ENCODE measurements at regions not wholly inside any gene's neighbourhood (a gene's known extent, or its start where the extent isn't known, plus 50 kb on each side); places are given as distances from the start of the nearest gene placed in this dataset.

DNA sequence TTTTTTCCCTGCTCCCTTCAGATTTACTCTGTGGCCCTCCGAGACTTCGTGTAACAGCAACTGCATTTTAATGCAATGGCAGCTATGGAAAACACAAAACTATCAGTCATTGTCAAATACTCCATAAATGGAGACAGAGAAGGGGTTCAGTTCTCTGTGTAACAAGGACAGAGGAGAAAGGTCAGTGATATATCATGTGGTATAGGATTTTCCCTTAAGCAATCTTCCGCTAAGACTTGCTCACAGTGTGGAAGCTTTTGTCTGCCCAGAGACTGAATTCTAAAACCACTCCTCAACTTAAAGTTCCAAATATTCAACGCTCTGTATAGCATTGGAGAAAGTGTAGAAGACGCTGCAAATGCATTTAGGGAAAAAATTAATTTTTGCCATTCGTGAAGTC, 111.3 kb upstream of the EDNRB start:
- Mint-ChIP-seq H3K4me1 (no peaks in the 10 kb centered on the region), H3K9me3 (ENCODE audit: insufficient read depth) (no peaks in the 10 kb centered on the region), H3K27me3 (peaks cover 14% of the 10 kb centered on the region), H3K4me3 (no peak overlapping the region), H3K27ac (no peak overlapping the region)
- ATAC-seq (ENCODE audit: low read depth) (no peak), DNase-seq (no peak)
- Histone ChIP-seq H4K20me1 (ENCODE audit: control insufficient read depth, insufficient read depth, low read length, poor library complexity, severe bottlenecking) (no peaks in the 10 kb centered on the region), H3K9me3 (ENCODE audit: control extremely low read depth in 1 of 3, control insufficient read depth in 2 of 3, insufficient read depth in 1 of 3, low read length in 2 of 3) (no peaks in the 10 kb centered on the region), H3K36me3 (replicated peaks in 1 of 2; ENCODE audit: control extremely low read depth in 1 of 2, control insufficient read depth in 1 of 2, extremely low read depth in 1 of 2, insufficient read depth in 2 of 2, low read length in 1 of 2) (no peaks in the 10 kb centered on the region), H3K4me2 (replicated peaks; ENCODE audit: low read depth, low read length, poor library complexity, severe bottlenecking) (no peak overlapping the region), H2AFZ (ENCODE audit: insufficient read depth, low read depth, low read length, poor library complexity, severe bottlenecking) (no peak overlapping the region), H3K79me2 (ENCODE audit: control insufficient read depth, insufficient read depth, low read length) (no peaks in the 10 kb centered on the region), H3K9ac (ENCODE audit: low read length) (no peak overlapping the region), H3K27me3 (replicated peaks in 1 of 4; ENCODE audit: control extremely low read depth in 1 of 4, control insufficient read depth in 3 of 4, insufficient read depth in 4 of 4, low read length in 3 of 4) (no peaks in the 10 kb centered on the region), H3K4me3 (ENCODE audit: control extremely low read depth in 1 of 5, extremely low read depth in 1 of 5, insufficient read depth in 1 of 5, low read depth in 2 of 5, low read length in 4 of 5) (no peak overlapping the region), H3K27ac (ENCODE audit: low read length in 2 of 2) (no peak overlapping the region), H3K4me1 (ENCODE audit: control insufficient read depth in 2 of 2, insufficient read depth in 2 of 2, low read length in 2 of 2) (no peaks in the 10 kb centered on the region)
- WGBS (ENCODE audit: insufficient coverage), result 100% methylated on average over 1 of the region's 6 CpGs
- TF ChIP-seq EZH2 (IDR thresholded peaks at IDR 0.05; ENCODE audit: borderline replicate concordance, insufficient read depth, low read depth, low read length, poor library complexity, severe bottlenecking), result no peak
- TF ChIP-seq, protein P1, sequence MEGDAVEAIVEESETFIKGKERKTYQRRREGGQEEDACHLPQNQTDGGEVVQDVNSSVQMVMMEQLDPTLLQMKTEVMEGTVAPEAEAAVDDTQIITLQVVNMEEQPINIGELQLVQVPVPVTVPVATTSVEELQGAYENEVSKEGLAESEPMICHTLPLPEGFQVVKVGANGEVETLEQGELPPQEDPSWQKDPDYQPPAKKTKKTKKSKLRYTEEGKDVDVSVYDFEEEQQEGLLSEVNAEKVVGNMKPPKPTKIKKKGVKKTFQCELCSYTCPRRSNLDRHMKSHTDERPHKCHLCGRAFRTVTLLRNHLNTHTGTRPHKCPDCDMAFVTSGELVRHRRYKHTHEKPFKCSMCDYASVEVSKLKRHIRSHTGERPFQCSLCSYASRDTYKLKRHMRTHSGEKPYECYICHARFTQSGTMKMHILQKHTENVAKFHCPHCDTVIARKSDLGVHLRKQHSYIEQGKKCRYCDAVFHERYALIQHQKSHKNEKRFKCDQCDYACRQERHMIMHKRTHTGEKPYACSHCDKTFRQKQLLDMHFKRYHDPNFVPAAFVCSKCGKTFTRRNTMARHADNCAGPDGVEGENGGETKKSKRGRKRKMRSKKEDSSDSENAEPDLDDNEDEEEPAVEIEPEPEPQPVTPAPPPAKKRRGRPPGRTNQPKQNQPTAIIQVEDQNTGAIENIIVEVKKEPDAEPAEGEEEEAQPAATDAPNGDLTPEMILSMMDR (IDR thresholded peaks at IDR 0.05), result no peak
- intact Hi-C loops (cut with micrococcal nuclease), result no loop called here
- POLR2A ChIA-PET, result no interaction called here
- CTCF ChIA-PET, result no interaction called here

DNA sequence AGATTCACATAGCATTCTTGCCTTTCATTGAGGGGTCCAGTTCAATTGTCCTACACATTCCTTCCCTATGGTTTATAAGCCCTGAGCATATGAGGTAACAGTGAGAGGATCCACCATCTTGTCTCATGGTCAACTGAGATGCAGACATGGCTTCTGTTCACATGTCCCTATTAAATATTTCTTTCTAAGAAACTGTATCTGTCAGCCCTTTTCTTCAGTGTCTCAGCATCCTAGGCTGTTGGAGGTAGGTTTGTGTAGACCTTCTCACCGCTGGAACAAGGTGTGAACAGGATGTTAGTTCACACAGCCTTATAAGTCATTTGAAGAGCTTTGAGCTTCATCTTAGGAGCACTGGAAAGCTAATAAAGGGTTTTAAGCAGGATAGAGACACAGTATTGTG, 110.3 kb upstream of the EDNRB start:
- no peak for ATAC-seq (ENCODE audit: low read depth)
- no peak overlapping the region for H3K9ac ChIP-seq (ENCODE audit: low read length)
- H4K20me1 ChIP-seq (ENCODE audit: control insufficient read depth, insufficient read depth, low read length, poor library complexity, severe bottlenecking), result no peaks in the 10 kb centered on the region
- H3K27me3 Mint-ChIP-seq, result peaks cover 14% of the 10 kb centered on the region
- no peak overlapping the region for H3K27ac Mint-ChIP-seq
- H3K9me3 ChIP-seq (ENCODE audit: control extremely low read depth in 1 of 3, control insufficient read depth in 2 of 3, insufficient read depth in 1 of 3, low read length in 2 of 3), result no peaks in the 10 kb centered on the region
- no peak overlapping the region for H3K27ac ChIP-seq (ENCODE audit: low read length in 2 of 2)
- H3K4me2 ChIP-seq (replicated peaks; ENCODE audit: low read depth, low read length, poor library complexity, severe bottlenecking), result no peak overlapping the region
- DNase-seq, result no peak
- peaks cover 2% of the 10 kb centered on the region for H3K9me3 Mint-ChIP-seq (ENCODE audit: insufficient read depth)
- H3K4me1 Mint-ChIP-seq, result no peaks in the 10 kb centered on the region
- H3K4me3 ChIP-seq (ENCODE audit: control extremely low read depth in 1 of 5, extremely low read depth in 1 of 5, insufficient read depth in 1 of 5, low read depth in 2 of 5, low read length in 4 of 5), result no peak overlapping the region
- POLR2A ChIA-PET, result no interaction called here
- no peaks in the 10 kb centered on the region for H3K79me2 ChIP-seq (ENCODE audit: control insufficient read depth, insufficient read depth, low read length)
- TF ChIP-seq, protein P1 (IDR thresholded peaks at IDR 0.05), result no peak
- no peak for TF ChIP-seq EZH2 (IDR thresholded peaks at IDR 0.05; ENCODE audit: borderline replicate concordance, insufficient read depth, low read depth, low read length, poor library complexity, severe bottlenecking)
- H2AFZ ChIP-seq (ENCODE audit: insufficient read depth, low read depth, low read length, poor library complexity, severe bottlenecking), result no peak overlapping the region
- WGBS (ENCODE audit: insufficient coverage), result 100% methylated on average over 1 of the region's 1 CpG
- CTCF ChIA-PET, result no interaction called here
- intact Hi-C loops (cut with micrococcal nuclease), result no loop called here
- no peak overlapping the region for H3K4me3 Mint-ChIP-seq
- no peaks in the 10 kb centered on the region for H3K27me3 ChIP-seq (replicated peaks in 1 of 4; ENCODE audit: control extremely low read depth in 1 of 4, control insufficient read depth in 3 of 4, insufficient read depth in 4 of 4, low read length in 3 of 4)
- H3K36me3 ChIP-seq (replicated peaks in 1 of 2; ENCODE audit: control extremely low read depth in 1 of 2, control insufficient read depth in 1 of 2, extremely low read depth in 1 of 2, insufficient read depth in 2 of 2, low read length in 1 of 2), result no peaks in the 10 kb centered on the region
- H3K4me1 ChIP-seq (ENCODE audit: control insufficient read depth in 2 of 2, insufficient read depth in 2 of 2, low read length in 2 of 2), result no peaks in the 10 kb centered on the region

Data from B cell (primary cell).